Esophagus squamous epithelium (tissue), 4 donors: ENCODE measurements at regions not wholly inside any gene's neighbourhood (a gene's known extent, or its start where the extent isn't known, plus 50 kb on each side); places are given as distances from the start of the nearest gene placed in this dataset.

Experiments
- POLR2A ChIP-seq, 4 donors: fragments of 450-650 bp; IDR thresholded peaks; one replicate each; pipeline ENCODE4 v1.6.1; 2017; ENCODE audit warnings: antibody characterized with exemption in 4 of 4, mild to moderate bottlenecking in 4 of 4, moderate library complexity in 3 of 4
- TF ChIP-seq, protein P1 (sequence below), 6 experiments: fragments of 450-650 bp in 4 of 6; fragments of 200-600 bp in 2 of 6; sonication (generic) in 2 of 6; IDR thresholded peaks; one replicate each; pipeline ENCODE4 v1.5.1; 2016 to 2019; ENCODE audit warnings: antibody characterized with exemption in 6 of 6, mild to moderate bottlenecking in 4 of 6, moderate library complexity in 4 of 6

DNA sequence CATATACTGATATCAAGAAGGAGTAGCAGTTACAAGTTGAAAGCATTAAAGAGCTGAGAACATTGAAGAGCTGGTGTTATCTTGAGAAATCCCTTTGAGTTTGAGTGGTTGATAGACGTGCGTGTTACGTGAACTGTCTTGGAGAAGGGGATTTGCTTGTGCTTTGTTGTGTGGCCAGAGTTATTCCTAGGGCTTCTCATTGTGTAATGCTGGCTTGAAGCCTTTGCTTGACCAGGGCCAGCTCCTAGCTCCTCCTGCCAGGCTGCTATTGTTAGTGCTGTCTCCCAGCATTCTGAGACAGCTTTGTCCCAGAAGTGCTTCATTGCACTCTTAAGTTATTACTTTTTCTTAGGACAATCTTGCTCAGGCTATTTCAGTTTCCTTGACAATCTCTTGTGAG lies 116.2 kb upstream of the KCNK2 start:
- TF ChIP-seq, protein P1, sequence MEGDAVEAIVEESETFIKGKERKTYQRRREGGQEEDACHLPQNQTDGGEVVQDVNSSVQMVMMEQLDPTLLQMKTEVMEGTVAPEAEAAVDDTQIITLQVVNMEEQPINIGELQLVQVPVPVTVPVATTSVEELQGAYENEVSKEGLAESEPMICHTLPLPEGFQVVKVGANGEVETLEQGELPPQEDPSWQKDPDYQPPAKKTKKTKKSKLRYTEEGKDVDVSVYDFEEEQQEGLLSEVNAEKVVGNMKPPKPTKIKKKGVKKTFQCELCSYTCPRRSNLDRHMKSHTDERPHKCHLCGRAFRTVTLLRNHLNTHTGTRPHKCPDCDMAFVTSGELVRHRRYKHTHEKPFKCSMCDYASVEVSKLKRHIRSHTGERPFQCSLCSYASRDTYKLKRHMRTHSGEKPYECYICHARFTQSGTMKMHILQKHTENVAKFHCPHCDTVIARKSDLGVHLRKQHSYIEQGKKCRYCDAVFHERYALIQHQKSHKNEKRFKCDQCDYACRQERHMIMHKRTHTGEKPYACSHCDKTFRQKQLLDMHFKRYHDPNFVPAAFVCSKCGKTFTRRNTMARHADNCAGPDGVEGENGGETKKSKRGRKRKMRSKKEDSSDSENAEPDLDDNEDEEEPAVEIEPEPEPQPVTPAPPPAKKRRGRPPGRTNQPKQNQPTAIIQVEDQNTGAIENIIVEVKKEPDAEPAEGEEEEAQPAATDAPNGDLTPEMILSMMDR (IDR thresholded peaks at IDR 0.05), result no peak
- no peak for TF ChIP-seq POLR2A (IDR thresholded peaks at IDR 0.05)
